ENCODE measurements at regions not wholly inside any gene's neighbourhood (a gene's known extent, or its start where the extent isn't known, plus 50 kb on each side); places are given as distances from the start of the nearest gene placed in this dataset.

GRCh38 chr5:133829786-133830185 lies 138.6 kb downstream of the C5orf15 start:
- DNase-seq (ENCODE audit: low spot score): no peak

DNA sequence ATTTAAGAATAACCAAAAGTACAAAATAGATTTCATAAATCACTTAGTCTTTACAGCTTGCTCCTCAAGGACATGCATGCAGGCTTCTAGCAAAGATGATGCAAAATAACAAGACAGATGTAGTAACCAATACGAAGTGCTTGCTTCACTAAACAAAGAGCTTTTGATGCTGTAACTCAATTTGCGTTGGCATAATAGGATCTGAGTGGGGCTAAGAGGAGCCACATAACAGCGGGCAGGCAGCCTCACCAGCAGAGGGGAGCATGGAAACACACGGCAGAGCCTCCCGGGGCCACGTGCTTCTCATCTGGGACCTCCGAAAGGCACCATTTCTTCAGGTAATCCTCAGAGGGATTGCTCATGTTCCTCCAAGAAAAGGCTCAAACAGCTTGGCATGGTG lies 139.7 kb downstream of the C5orf15 start:
- DNase-seq (ENCODE audit: low spot score): no peak

DNA sequence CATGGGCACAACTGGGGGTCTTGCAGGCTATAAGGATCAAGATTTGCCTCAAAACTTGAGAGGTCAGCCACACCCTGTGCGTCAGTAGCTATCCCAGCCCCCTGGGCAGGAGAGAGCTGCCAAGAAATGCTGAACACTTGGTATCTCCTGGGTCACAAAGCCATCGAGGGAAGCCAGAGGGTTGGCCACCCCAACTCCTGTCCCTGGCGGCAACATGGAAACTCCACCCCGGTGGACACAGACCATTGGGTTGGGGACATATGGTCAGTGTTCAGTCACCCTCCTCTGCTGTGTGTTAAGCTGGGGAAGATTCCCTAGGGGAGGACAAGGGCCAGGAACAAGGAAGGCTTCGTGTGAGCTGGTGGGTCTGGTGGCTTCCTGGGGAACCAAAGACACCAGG lies 140.6 kb downstream of the C5orf15 start:
- DNase-seq (ENCODE audit: low spot score): no peak

DNA sequence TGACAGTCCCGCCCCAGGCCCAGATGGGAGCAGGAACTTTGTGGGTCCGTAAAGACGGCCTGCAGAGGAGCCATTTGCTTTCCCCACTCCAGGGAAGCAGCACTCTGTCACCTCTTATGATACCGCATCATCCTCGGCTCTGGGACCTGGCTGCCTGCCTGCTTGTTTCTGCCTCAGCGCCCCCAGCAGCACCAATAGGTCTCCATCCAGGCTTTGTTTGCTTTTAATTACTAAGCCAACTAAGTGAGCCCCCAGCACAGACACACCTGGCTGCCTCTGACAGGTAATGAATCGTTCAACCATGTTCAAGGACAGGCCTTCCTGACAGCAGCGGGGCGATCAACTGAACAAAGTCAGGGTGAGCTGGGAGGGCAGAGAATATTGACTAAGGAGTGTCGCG lies 141.4 kb downstream of the C5orf15 start:
- no peak for DNase-seq (ENCODE audit: low spot score)

GRCh38 chr5:133825631-133826289 lies 142.7 kb downstream of the C5orf15 start:
- no peak for DNase-seq (ENCODE audit: low spot score)

- DNase-seq (ENCODE audit: low spot score): no peak
These were observed 143.7 kb downstream of the C5orf15 start for GRCh38 chr5:133824661-133825254.

DNA sequence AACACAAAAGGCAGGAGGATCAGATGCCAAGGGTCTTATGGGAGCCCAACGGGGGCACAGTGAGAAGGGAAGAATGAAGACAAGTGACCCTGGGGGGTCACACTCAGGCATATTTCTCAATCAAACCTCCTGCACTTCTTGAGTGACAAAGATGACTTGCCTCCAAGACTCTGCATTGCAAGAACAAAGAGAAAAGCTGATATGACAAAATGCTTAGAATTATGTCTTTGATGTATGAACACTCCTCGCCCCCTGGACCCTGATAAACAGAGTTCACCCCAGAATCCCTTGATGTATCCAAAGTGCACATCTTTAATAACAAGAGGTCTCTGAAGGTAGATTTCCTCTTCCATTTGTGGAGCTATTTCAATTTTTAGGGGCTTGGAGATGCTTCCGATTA lies 146.5 kb downstream of the C5orf15 start:
- no peak for DNase-seq (ENCODE audit: low spot score)

GRCh38 chr5:133821311-133821741 lies 147.1 kb downstream of the C5orf15 start:
- no peak for DNase-seq (ENCODE audit: low spot score)

GRCh38 chr5:133820507-133820906 lies 147.9 kb downstream of the C5orf15 start:
- no peak for DNase-seq (ENCODE audit: low spot score)

- DNase-seq (ENCODE audit: low spot score): no peak
These were observed 148.4 kb downstream of the C5orf15 start for GRCh38 chr5:133819977-133820471.

GRCh38 chr5:133818869-133819600 lies 149.4 kb downstream of the C5orf15 start:
- DNase-seq (ENCODE audit: low spot score): no peak

- no peak for DNase-seq (ENCODE audit: low spot score)
These were observed 150.4 kb downstream of the C5orf15 start for GRCh38 chr5:133818031-133818431.

GRCh38 chr5:133817456-133817855 lies 151.0 kb downstream of the C5orf15 start:
- no peak for DNase-seq (ENCODE audit: low spot score)

DNA sequence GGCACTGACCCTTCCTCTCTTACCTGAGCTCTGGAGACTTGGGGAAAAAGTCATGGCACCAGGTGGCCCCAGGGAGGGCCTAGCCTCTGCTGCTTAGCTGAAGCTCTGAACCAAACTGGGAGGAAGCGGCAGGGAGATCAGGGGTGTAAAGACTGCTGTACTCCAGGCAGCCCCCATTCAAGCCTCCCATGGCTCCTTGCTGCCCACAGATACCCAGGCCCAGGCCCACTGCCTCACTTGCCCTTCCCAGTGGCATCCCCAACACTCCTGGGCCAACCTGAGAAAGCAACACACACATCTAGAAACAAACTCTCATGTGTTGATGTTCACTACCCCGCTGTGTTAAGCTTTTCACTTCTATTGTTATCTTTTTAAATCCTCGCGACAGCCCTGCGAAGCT lies 151.6 kb downstream of the C5orf15 start:
- no peak for DNase-seq (ENCODE audit: low spot score)

DNA sequence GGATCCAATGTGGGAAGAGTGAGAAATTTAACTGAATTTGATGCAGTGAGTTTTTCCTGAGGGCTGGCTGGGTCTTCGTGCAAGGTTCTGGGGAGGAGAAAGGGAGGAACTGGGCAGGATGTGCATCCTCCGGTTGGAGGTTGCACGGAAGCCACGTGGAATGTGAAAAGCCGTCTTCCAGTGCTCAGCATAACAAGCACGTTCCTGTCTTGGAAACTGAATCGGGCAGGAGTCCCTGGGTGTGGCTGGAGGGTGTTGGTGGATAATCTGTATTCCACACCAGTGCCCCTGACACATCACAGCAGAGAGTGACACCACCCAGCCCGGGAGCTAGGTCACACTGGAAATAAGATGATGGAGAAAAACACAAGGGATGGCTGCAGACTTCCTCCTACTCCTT lies 154.3 kb downstream of the C5orf15 start:
- DNase-seq (ENCODE audit: low spot score): no peak

GRCh38 chr5:133811168-133811567 lies 157.3 kb downstream of the C5orf15 start:
- DNase-seq (ENCODE audit: low spot score): no peak

DNA sequence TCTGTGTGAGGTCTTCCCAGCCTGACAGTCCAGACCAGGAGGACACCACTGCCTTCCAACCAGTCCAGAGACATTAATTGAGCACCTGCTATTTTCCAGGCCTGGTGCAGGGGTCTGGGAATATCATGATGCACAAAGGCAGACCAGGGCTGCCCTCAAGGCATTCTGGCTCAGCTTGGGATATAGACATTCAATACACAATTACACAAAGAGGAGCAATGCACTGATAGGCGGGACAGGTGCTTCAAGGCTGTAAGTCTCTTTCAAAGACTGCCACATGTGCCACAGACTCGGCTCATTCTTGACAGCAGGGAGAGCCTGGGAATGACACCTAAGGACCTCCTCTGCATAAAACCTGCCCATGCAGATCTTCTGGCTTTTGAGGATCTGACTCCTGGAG lies 158.6 kb downstream of the C5orf15 start:
- no peak for DNase-seq (ENCODE audit: low spot score)

- no peak for DNase-seq (ENCODE audit: low spot score)
These were observed 161.1 kb downstream of the C5orf15 start for GRCh38 chr5:133807348-133807747.

- no peak for DNase-seq (ENCODE audit: low spot score)
These were observed 161.6 kb downstream of the C5orf15 start for GRCh38 chr5:133806847-133807246.

DNA sequence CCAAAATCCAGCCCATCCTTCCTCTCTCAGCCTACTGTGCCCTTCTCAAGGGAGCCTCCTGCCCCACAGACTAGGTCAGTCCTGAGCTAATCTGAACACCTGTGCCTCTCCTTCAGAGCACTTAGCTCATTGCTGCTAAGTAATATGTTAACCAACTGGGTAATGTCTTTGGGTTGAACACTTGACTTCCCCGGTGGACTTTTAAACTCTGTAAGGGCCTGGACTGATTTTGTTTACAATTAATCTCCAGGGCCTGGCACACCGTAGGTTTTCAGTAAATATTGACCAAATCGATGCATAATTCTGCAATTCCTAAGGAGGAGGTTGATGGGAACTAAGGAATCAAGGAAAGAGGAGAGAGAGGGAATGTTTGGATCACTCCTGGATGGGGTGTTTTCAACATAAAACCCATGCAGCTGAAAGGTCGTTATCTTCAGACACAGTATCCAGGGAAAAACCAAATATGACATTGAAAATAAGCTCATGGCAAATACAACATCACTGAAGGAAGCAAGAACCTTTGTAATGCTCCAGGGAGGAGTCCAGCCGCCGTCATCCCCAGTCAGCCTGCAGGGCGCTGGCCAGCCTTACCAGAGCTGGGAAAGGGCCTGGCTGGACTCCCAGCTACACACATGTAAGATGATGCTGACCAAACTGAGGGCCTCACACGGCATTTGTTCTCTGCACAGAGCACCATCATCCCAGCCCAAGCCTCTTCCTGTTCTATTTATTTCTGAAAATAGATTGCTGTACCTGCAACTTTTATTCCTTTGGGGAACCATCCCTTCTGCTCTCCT lies 166.3 kb downstream of the C5orf15 start:
- no peak for DNase-seq (ENCODE audit: low spot score)

DNA sequence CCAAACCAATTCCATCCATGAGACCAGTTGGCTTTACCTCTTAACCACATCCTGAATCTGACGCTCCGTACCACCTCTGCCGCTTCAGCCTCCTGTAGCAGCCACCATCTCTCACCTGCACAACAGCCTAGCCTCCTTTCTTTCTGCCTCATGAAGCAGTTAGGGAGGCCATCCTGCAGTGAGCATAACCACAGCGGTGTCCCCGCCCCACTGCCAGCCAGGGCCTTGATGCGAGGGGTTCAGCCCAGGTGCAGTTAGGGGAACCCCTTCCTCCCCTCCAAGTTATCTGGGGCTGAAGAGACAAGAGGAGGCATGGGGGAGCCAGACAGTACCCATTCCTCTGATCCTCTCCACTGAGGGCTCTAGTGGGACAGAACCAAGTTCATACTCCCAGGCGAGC lies 167.0 kb downstream of the C5orf15 start:
- DNase-seq (ENCODE audit: low spot score): no peak

DNA sequence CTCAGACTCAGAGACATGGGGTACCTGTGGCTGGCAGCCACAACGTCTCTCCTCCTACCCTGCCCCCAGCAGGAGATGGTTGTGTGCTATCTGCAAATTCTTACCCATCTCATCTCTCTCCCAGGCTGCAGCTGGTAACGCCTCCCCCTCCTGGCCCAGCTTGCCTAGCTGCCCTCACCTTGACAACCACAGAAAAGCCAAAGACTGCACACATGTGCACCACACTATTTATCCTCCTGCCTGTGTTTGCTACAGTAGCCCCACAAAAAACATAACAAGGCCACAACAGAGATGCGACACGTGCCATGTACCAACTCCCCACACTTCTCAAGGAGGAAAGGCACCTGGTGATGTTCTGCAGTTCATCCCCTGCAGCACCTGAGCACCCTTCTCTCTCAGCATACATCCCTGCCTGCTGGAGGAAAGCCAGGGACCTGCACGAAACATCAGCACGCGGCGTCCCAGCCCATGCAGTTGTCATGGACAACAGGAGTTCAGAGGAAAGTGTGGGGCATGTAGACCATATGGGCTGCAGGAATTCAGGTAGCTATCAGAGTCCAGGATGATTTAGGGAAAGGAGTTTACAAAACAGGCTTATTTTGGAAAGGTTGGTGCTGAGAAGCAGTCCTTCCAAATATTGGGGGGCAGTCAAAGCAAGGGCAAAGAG lies 168.7 kb downstream of the C5orf15 start:
- DNase-seq (ENCODE audit: low spot score): no peak

Measured in HuH-7 (cell line).